ENCODE measurements at regions not wholly inside any gene's neighbourhood (a gene's known extent, or its start where the extent isn't known, plus 50 kb on each side); places are given as distances from the start of the nearest gene placed in this dataset.

DNA sequence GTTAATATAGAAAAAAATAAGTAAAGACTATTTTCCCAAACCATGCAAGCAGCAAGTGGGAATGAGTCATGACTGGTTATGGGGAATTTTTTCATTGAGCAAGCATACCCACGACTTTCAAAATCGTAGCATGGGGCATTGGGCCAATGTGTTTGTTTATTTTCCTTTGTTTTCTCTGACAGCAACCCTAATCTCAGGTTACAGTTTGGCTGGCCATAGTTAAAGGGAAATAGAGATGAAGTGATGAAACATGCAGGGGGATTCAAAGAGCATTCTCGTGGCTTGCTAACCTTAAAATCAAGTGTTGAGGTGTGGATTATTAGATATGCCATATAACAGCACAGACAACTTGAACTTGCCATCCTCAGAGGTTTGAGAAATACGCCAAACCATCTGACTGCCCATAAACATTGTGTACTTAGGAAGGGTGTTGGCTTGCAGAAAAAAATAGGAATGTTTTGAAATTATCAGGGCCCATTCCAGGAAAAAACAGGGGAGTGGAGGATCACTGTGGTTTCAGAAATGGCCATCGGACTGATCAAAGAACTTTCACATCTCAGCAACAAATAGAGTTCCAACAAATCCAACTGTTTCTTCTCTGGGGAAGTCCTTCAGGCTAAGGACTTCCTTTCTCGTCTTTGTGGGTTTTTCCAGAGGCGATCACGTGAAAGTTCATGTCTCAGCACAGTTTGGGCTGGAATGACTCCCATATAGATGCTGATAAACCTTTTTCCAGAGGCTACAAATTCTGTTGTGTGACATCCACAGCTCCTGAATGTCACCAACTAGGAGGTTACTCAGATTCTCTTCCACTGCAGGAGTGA, 259.1 kb downstream of the SYK start:
- H3K4me3 ChIP-seq (replicated peaks in 1 of 2; ENCODE audit: low read depth in 2 of 2, low read length in 2 of 2): peak overlapping the region in 1 of 2 donors; percentile 8
- peak; percentile 98 to 99 for DNase-seq (ENCODE audit: low read depth in 2 of 2)
- no peak for TF ChIP-seq CTCF (IDR thresholded peaks at IDR 0.05; ENCODE audit: low read depth, low read length)

DNA sequence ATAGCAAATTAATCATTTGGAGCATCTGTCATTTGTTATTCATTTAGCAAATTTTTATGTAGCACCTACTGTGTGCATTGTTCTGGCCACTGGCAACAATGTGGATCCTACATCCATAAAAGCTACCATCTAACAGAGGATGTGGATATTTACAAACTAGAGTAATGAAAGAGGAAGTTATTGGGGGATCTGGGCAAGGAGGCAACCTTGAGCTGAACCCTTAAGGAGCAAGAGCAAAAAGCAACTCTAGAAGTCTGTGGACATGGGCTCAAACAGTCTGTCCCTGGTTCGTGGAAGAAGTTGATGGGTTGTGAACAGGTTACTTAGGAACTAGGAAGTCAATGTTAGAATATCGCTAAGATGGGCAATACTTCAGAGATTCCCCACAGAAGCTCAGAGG, 259.9 kb downstream of the SYK start:
- DNase-seq (ENCODE audit: low read depth in 2 of 2): no peak
- no peak overlapping the region for H3K4me3 ChIP-seq (replicated peaks in 1 of 2; ENCODE audit: low read depth in 2 of 2, low read length in 2 of 2)
- TF ChIP-seq CTCF (IDR thresholded peaks at IDR 0.05; ENCODE audit: low read depth, low read length): no peak

- no peak overlapping the region for H3K4me3 ChIP-seq (replicated peaks in 1 of 2; ENCODE audit: low read depth in 2 of 2, low read length in 2 of 2)
- TF ChIP-seq CTCF (IDR thresholded peaks at IDR 0.05; ENCODE audit: low read depth, low read length): no peak
- no peak for DNase-seq (ENCODE audit: low read depth in 2 of 2)
Observed at GRCh38 chr9:91062281-91062680, 260.7 kb downstream of the SYK start.

DNA sequence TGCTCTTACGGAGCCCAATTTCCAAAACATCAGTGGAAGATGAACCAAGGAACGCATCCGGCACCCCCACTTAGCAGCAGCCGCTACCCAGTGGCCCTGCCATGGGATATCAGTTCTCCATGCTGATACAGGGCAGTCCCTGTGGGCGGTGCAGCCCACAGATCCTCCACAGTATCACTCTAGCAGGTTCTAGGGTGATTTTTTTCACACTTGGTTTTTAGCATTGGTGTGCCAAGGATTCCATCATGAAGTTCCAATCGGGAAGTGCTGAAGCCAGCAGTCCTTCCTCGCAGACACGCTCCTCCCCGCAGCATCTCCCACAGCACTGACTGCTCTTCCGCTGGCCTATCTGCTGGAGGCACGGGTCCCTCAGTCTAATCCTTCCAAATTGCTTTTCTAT, 261.9 kb downstream of the SYK start:
- TF ChIP-seq CTCF (IDR thresholded peaks at IDR 0.05; ENCODE audit: low read depth, low read length): no peak
- DNase-seq (ENCODE audit: low read depth in 2 of 2): no peak
- H3K4me3 ChIP-seq (replicated peaks in 1 of 2; ENCODE audit: low read depth in 2 of 2, low read length in 2 of 2): no peak overlapping the region

DNA sequence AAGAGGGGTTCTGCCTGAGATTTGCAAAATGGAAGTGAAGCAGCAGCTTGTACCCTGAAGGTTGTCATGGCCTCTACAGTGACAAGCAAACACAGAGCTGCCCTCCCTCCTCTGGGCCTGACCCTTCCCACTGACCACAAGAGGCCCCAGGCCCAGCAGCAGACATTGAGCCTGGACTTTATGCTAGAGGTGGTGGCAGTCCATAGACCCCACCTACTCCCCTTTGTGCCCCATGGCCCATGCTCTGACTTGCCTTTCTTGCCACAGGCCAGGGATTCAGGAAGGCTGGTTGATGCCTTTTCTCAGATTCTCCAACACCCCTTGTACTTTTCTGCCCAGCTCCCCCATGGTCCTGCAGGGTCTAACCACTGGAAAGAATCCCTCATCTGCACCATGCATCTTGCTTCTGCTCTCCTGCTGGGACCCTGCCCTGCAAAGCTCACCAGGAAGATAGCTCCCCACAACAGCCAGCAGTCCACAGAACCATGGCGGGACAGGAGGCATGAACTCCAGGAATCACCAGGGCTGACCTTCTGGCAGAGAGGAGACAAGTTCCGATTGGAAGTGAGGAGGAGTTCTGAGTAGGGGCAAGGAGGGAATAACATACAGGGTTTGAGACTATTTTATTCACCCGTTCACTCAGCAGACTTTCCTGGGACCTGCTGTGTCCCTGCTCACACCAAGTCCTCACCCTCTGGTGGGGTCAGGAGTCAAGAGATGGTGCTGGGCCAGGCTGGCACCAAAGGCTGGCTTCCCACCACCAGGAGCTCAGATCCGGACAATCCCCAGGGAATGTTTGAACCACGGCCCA, 263.8 kb downstream of the SYK start:
- no peak for DNase-seq (ENCODE audit: low read depth in 2 of 2)
- H3K4me3 ChIP-seq (replicated peaks in 1 of 2; ENCODE audit: low read depth in 2 of 2, low read length in 2 of 2): no peak overlapping the region
- no peak for TF ChIP-seq CTCF (IDR thresholded peaks at IDR 0.05; ENCODE audit: low read depth, low read length)

GRCh38 chr9:91066042-91066415, 264.4 kb downstream of the SYK start:
- DNase-seq (ENCODE audit: low read depth in 2 of 2): no peak
- TF ChIP-seq CTCF (IDR thresholded peaks at IDR 0.05; ENCODE audit: low read depth, low read length): no peak
- no peak overlapping the region for H3K4me3 ChIP-seq (replicated peaks in 1 of 2; ENCODE audit: low read depth in 2 of 2, low read length in 2 of 2)
